DMS 273 (cell line): ENCODE measurements at regions not wholly inside any gene's neighbourhood (a gene's known extent, or its start where the extent isn't known, plus 50 kb on each side); places are given as distances from the start of the nearest gene placed in this dataset.

Experiments
- DNase-seq: peaks from one replicate; lab custom pipeline; 2025; ENCODE audit not compliant: unreplicated experiment; lab: John Stamatoyannopoulos, UW

- no peak for DNase-seq
Measured at GRCh38 chr13:103130146-103130545, 63.9 kb upstream of the SLC10A2 start.
